ENCODE measurements at regions not wholly inside any gene's neighbourhood (a gene's known extent, or its start where the extent isn't known, plus 50 kb on each side); places are given as distances from the start of the nearest gene placed in this dataset.

GRCh38 chr7:46544396-46545008, 623.4 kb upstream of the IGFBP3 start:
- TF ChIP-seq CTCF (IDR thresholded peaks at IDR 0.05) (no peak), EZH2 (IDR thresholded peaks at IDR 0.05) (no peak), EZH2phosphoT487 (IDR thresholded peaks at IDR 0.05) (no peak)
